PC-3 (cell line): ENCODE measurements at regions not wholly inside any gene's neighbourhood (a gene's known extent, or its start where the extent isn't known, plus 50 kb on each side); places are given as distances from the start of the nearest gene placed in this dataset.
"Not testable (repeated sequence)": the region's sequence is repeated elsewhere in the genome, so short reads cannot be mapped to it uniquely, and the experiment has no call there.

Experiments
- ATAC-seq: fragments of 200-7000 bp; cut with Tn5 transposase; 2 replicates; pipeline ENCODE4 v1.9.1; 2020; ENCODE audit warnings: mild to moderate bottlenecking, moderate library complexity
- BruUV-seq: library from RNA; stranded (reverse); fragments of 400-500 nt; replicated peaks from 2 replicates; lab custom pipeline; 2021; lab: Mats Ljungman, UMichigan
- CTCF ChIA-PET: fragments of 300-600 bp; sonication (Branson Sonifier 250); formaldehyde crosslinking; loops from one replicate; lab custom pipeline; 2022; ENCODE audit warnings: antibody characterized with exemption; lab: Charles Lee
- POLR2A ChIA-PET: fragments of 300-600 bp; sonication (Branson Sonifier 250); formaldehyde crosslinking; loops from one replicate; lab custom pipeline; 2022; ENCODE audit warnings: antibody characterized with exemption; ENCODE audit not compliant: unreplicated experiment; lab: Charles Lee
- DNase-seq: peaks from one replicate; pipeline ENCODE4 v3.0.0-alpha.2; 2015
- H2AFZ ChIP-seq: fragments of 300-600 bp; sonication (generic); 2 replicates; pipeline ENCODE4 v1.6.0; 2016; ENCODE audit warnings: antibody characterized with exemption, low read length
- H3F3A ChIP-seq: fragments of 300-600 bp; sonication (generic); one replicate; pipeline ENCODE4 v1.6.0; 2017; ENCODE audit warnings: antibody characterized with exemption, low read length, control low read depth, mild to moderate bottlenecking; ENCODE audit not compliant: unreplicated experiment
- H3K27ac ChIP-seq: fragments of 300-600 bp; sonication (generic); 2 replicates; pipeline ENCODE4 v1.5.1; 2016; ENCODE audit warnings: mild to moderate bottlenecking, low read length
- H3K27me3 ChIP-seq: fragments of 300-600 bp; sonication (generic); 2 replicates; pipeline ENCODE4 v1.6.1; 2016; ENCODE audit warnings: low read length, mixed read lengths
- H3K36me3 ChIP-seq: fragments of 300-600 bp; sonication (generic); 2 replicates; pipeline ENCODE4 v1.6.1; 2016; ENCODE audit warnings: low read depth, mixed run types, low read length, mixed read lengths
- H3K4me1 ChIP-seq: fragments of 300-600 bp; sonication (generic); 2 replicates; pipeline ENCODE4 v1.5.1; 2016; ENCODE audit warnings: low read length; ENCODE audit not compliant: insufficient read depth
- H3K4me2 ChIP-seq: fragments of 300-600 bp; sonication (generic); 2 replicates; pipeline ENCODE4 v1.6.0; 2016; ENCODE audit warnings: low read length
- H3K4me3 ChIP-seq: fragments of 300-600 bp; sonication (generic); 2 replicates; pipeline ENCODE4 v1.5.1; 2016; ENCODE audit warnings: mild to moderate bottlenecking, low read length, mixed read lengths
- H3K79me2 ChIP-seq: fragments of 300-600 bp; sonication (generic); 2 replicates; pipeline ENCODE4 v1.6.1; 2017; ENCODE audit warnings: low read length, mixed read lengths
- H3K9ac ChIP-seq: fragments of 300-600 bp; sonication (generic); 2 replicates; pipeline ENCODE4 v1.6.0; 2016; ENCODE audit warnings: mild to moderate bottlenecking, low read length
- H3K9me2 ChIP-seq: fragments of 300-600 bp; sonication (generic); replicated peaks from 2 replicates; pipeline ENCODE4 v1.6.1; 2016; ENCODE audit warnings: mixed run types, low read length, mixed read lengths
- H3K9me3 ChIP-seq: fragments of 300-600 bp; sonication (generic); 2 replicates; pipeline ENCODE4 v1.6.1; 2016; ENCODE audit warnings: low read length, mixed read lengths
- H4K20me1 ChIP-seq: fragments of 300-600 bp; sonication (generic); 2 replicates; pipeline ENCODE4 v1.6.1; 2016; ENCODE audit warnings: low read length, mixed read lengths
- intact Hi-C: fragments of 100-400 bp; cut with micrococcal nuclease; formaldehyde crosslinking; loops from 2 replicates; pipeline ENCODE4 v1.9.0; 2023
- TF ChIP-seq, protein P1 (sequence below): fragments of 300-600 bp; sonication (generic); conservative IDR thresholded peaks from 2 replicates; pipeline ENCODE4 v1.5.1; 2017; ENCODE audit warnings: antibody characterized with exemption, low read depth, mild to moderate bottlenecking, low read length

DNA sequence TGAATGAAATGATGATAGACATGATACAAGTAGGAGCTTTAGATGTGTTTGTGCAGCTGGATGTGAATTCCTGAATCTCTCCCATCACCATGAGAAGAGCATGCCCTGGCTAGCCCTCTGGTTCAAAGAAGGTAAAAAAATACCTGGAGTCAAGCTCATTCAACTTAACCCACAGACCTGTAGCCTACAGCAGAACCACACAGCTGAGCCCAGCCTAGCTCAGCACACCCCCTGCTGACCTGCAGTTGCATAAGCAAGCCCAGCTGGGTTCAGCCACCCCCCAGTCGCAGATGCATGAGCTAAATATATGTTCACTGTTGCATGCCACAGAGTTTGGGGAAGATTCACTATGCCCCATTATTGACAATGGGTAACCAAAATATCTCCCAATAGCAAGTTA lies 130.6 kb upstream of the RRN3 start:
- H2AFZ ChIP-seq, CTCF ChIA-PET, H3K9ac ChIP-seq, H4K20me1 ChIP-seq, H3K4me2 ChIP-seq, intact Hi-C loops, DNase-seq, H3K27me3 ChIP-seq, H3K79me2 ChIP-seq, H3K9me2 ChIP-seq, H3F3A ChIP-seq, H3K4me1 ChIP-seq, BruUV-seq, ATAC-seq, H3K4me3 ChIP-seq, H3K36me3 ChIP-seq, H3K9me3 ChIP-seq, H3K27ac ChIP-seq, POLR2A ChIA-PET: not testable (repeated sequence)

DNA sequence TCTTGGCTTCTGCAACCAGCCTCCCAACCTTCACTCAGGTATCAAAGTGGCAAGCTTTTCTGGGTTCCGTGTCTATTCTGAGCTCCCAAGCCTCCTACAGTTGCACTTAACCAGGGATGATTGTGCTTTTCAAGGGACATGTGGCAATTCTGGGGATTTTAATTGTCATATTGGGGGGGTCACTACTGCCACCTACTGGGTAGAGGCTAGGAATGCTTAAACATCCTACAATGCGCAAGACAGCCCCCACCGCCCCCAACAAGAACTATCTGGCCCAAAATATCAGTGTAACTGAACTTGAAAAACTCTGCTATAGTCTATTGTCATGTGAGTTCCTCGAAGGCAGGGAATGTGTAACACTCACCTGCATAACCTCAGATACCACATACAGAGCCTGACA lies 129.3 kb upstream of the RRN3 start:
- H4K20me1 ChIP-seq, H3K9ac ChIP-seq, H3K27ac ChIP-seq, H3K27me3 ChIP-seq, H3K36me3 ChIP-seq, H3K4me3 ChIP-seq, H2AFZ ChIP-seq, POLR2A ChIA-PET, DNase-seq, BruUV-seq, H3K79me2 ChIP-seq, H3K9me2 ChIP-seq, CTCF ChIA-PET, H3K4me2 ChIP-seq, H3F3A ChIP-seq, H3K4me1 ChIP-seq, H3K9me3 ChIP-seq, intact Hi-C loops: not testable (repeated sequence)
- peak; percentile 22; the same call in 1 of the 2 replicates for ATAC-seq

DNA sequence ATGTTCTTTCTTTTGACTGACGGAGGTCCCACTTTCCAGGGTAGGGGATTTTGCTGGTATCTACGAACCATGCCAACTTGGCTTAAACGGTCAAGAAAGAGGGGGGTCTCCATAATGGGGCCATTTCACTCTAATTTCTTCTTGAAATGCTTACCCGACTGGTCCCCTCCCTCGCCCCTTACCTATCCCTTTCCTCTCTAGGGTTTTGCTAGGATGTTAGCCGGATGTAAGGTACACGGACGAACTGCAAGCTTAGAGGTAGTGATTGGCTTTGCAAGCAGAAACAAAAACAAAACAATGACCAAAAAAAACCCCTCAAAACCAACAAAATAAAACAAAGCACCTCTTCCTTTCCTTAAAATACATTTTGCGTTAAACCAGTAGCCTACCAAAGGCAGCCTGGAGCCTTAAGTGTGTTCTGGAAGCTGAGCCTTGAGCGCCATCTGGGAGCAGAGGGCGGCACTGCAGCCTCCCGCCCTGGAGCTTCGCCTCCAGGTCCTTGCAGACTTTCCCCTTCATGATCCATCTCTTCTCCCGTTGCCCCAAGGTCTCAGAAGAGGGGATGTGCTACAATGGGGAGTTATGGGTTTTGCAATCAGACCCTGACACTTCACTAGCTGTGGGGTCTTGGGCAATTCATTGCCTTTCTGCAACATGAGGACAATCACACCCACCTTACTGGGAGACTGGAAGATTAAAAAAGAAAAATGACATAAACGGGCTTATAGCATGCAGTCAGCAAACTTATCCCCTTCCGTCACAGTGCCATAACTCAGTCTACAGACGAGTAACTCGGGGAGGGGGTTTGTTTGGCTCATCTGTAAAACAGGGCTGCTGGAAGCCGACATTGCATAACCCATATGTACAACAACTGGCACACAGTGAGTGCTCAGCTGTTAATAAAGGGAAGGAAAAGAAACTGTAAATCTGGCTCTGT lies 125.9 kb upstream of the RRN3 start:
- H3K27me3 ChIP-seq, BruUV-seq, H3K36me3 ChIP-seq, H3F3A ChIP-seq, H3K9ac ChIP-seq, H2AFZ ChIP-seq, H3K79me2 ChIP-seq, H3K9me3 ChIP-seq, H3K4me2 ChIP-seq, H3K4me1 ChIP-seq, intact Hi-C loops, H4K20me1 ChIP-seq, H3K4me3 ChIP-seq, H3K9me2 ChIP-seq, CTCF ChIA-PET, H3K27ac ChIP-seq, POLR2A ChIA-PET: not testable (repeated sequence)
- TF ChIP-seq, protein P1, sequence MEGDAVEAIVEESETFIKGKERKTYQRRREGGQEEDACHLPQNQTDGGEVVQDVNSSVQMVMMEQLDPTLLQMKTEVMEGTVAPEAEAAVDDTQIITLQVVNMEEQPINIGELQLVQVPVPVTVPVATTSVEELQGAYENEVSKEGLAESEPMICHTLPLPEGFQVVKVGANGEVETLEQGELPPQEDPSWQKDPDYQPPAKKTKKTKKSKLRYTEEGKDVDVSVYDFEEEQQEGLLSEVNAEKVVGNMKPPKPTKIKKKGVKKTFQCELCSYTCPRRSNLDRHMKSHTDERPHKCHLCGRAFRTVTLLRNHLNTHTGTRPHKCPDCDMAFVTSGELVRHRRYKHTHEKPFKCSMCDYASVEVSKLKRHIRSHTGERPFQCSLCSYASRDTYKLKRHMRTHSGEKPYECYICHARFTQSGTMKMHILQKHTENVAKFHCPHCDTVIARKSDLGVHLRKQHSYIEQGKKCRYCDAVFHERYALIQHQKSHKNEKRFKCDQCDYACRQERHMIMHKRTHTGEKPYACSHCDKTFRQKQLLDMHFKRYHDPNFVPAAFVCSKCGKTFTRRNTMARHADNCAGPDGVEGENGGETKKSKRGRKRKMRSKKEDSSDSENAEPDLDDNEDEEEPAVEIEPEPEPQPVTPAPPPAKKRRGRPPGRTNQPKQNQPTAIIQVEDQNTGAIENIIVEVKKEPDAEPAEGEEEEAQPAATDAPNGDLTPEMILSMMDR, result peak; percentile 54
- peak; percentile 6 for DNase-seq
- peak; percentile 73 for ATAC-seq

DNA sequence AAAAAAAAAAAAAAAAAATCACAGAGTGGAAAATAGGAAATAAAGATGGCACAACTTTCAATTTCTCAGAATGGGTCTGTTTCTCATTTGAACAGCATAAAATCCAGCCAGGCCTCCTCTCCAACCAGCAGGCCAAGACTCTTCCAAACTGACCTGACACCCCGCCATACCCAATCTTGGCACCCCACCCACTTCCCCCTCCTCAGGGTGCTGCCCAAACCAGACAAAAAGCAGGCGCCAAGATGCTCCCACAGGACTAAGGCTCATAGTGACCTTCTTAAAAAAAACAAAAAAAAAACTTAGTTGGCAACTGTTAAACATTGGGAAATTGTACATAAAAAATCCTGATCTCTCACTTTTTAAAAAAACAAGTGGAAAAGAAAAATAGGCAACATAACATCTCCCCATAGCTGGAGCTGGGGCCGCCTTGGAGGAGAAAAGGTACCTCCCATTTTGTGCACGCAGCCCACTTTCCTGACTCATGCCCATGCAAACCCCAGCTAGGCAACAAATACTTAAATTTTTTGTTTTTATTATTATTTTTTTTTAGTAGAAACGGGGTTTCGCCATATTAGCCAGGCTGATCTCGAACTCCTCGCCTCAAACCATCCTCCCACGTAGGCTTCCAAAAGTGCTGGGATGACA lies 124.9 kb upstream of the RRN3 start:
- H3K36me3 ChIP-seq, ATAC-seq, intact Hi-C loops, H3K27me3 ChIP-seq, H3K79me2 ChIP-seq, BruUV-seq, H3K27ac ChIP-seq, H3K4me2 ChIP-seq, H3F3A ChIP-seq, H2AFZ ChIP-seq, DNase-seq, H3K9me3 ChIP-seq, H3K9me2 ChIP-seq, H3K4me1 ChIP-seq, H3K4me3 ChIP-seq, POLR2A ChIA-PET, CTCF ChIA-PET, H3K9ac ChIP-seq, H4K20me1 ChIP-seq: not testable (repeated sequence)

DNA sequence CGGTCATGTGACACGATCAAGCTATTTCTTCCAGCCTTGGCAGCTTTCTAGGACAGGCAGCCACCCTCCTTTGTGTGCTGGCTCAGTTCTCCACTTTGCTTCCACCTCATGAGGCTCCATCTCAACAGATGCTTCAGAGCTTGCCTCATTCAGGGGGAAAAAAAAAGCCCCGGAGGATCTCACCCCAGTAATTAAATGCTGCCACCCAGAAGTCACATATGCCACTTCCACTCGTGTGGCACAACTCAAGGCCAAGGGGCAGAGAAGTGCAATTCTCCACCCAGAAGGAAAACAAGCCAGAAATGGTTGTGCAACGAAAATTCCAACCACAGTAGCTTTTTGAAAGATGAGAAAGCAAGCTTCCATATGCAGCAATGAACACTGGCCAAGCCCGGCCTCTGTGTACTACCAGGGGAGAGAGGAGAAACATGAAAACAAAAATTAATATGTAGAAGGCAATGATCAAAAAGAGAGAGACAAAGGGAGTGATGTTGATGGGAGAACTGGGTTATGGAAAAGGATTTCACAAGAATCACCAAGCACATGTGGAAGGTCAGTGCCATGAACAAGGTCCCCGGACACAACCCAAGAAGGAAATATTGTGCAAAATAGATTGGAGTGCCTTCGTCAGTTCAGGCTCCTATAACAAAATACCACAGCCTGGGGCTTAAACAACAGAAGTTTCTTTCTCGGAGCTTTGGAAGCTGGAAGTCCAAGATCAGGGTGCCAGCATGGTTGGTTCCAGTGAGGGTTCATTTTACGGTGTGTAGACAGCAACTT lies 113.3 kb upstream of the RRN3 start:
- H3K4me1 ChIP-seq, ATAC-seq, H3K9me2 ChIP-seq, H3K27ac ChIP-seq, DNase-seq, H3K79me2 ChIP-seq, intact Hi-C loops, H3K9ac ChIP-seq, CTCF ChIA-PET, H3F3A ChIP-seq, H3K9me3 ChIP-seq, H3K4me3 ChIP-seq, H2AFZ ChIP-seq, H3K27me3 ChIP-seq, H3K36me3 ChIP-seq, H4K20me1 ChIP-seq, H3K4me2 ChIP-seq, POLR2A ChIA-PET, BruUV-seq: not testable (repeated sequence)
